GM12874 (cell line): ENCODE measurements at regions not wholly inside any gene's neighbourhood (a gene's known extent, or its start where the extent isn't known, plus 50 kb on each side); places are given as distances from the start of the nearest gene placed in this dataset.

ENCODE experiments used
- CTCF ChIP-seq: IDR thresholded peaks from 2 replicates; pipeline ENCODE4 v1.5.1; 2011; ENCODE audit warnings: low read depth, mild to moderate bottlenecking, control low read depth, low read length, moderate library complexity; ENCODE audit not compliant: insufficient read depth

- no peak for TF ChIP-seq CTCF
Observed at GRCh38 chr5:40217553-40217952, 462.2 kb upstream of the PTGER4 start.

- no peak for TF ChIP-seq CTCF
Observed at GRCh38 chr5:40210694-40211093, 469.0 kb upstream of the PTGER4 start.

- no peak for TF ChIP-seq CTCF
Observed at GRCh38 chr5:40206030-40206429, 473.7 kb upstream of the PTGER4 start.

GRCh38 chr5:40204144-40204543 lies 475.6 kb upstream of the PTGER4 start:
- no peak for TF ChIP-seq CTCF

GRCh38 chr5:40202814-40203440 lies 476.8 kb upstream of the PTGER4 start:
- TF ChIP-seq CTCF = no peak

- no peak for TF ChIP-seq CTCF
Observed at GRCh38 chr5:40198736-40199135, 481.0 kb upstream of the PTGER4 start.

- no peak for TF ChIP-seq CTCF
Observed at GRCh38 chr5:40191150-40191549, 488.6 kb upstream of the PTGER4 start.
